ENCODE measurements at regions not wholly inside any gene's neighbourhood (a gene's known extent, or its start where the extent isn't known, plus 50 kb on each side); places are given as distances from the start of the nearest gene placed in this dataset.

DNA sequence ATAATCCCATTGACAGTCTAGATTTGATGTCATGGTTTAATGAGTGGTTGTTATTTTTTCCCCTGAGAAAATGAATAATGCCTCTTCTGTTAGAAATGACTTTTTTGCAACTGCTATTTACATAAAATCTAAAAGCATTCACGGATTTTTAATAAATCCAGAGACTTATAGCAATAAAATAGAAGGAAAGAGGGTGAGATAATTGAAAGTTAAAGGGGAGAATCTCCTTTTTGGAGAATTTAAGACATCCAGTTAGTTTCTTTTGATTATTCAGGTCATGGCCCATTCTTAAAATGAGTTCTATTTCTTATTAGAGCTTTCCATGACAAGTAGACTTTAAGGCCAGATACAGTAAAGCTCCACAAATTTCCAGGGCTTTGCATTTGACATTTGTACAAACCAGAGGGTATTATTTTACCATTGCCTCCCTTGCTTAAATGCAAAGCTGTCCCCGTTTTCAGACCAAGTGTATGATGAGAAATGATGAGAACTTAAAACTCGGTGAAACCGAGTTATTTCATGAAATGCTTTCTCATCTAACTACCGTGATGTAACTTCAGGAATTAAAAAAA is 789.0 kb upstream of the SOX9 start:
- Histone ChIP-seq H3K4me3 (no peak overlapping the region), H3K9me2 (ENCODE audit: insufficient read depth) (no peaks in the 10 kb centered on the region; the same call in 1 of the 2 replicates), H3K4me2 (no peak overlapping the region), H2AFZ (no peak overlapping the region), H4K20me1 (replicated peaks; ENCODE audit: insufficient read depth) (no peaks in the 10 kb centered on the region), H3K27me3 (ENCODE audit: insufficient read depth) (no peaks in the 10 kb centered on the region), H3K27ac (ENCODE audit: low read depth) (no peak overlapping the region), H3K79me2 (replicated peaks; ENCODE audit: insufficient read depth) (no peaks in the 10 kb centered on the region), H3F3A (replicated peaks; ENCODE audit: low read depth) (no peaks in the 10 kb centered on the region), H3K4me1 (ENCODE audit: insufficient read depth) (peaks cover 14% of the 10 kb centered on the region), H3K36me3 (ENCODE audit: insufficient read depth) (no peaks in the 10 kb centered on the region)
- no peaks in the 10 kb centered on the region for H3K27me3 Mint-ChIP-seq (ENCODE audit: insufficient read depth, low read depth, poor library complexity)
- DNase-seq (ENCODE audit: low spot score) (no peak), ATAC-seq (no peak)
- no peak for TF ChIP-seq POLR2AphosphoS5 (IDR thresholded peaks at IDR 0.05; ENCODE audit: low read depth)
- TF ChIP-seq ETS1 (IDR thresholded peaks at IDR 0.05) = no peak
- TF ChIP-seq EZH2phosphoT487 (IDR thresholded peaks at IDR 0.05; ENCODE audit: unreplicated experiment) = no peak
- no peak for TF ChIP-seq EZH2 (IDR thresholded peaks at IDR 0.05; ENCODE audit: low read depth, unreplicated experiment)
- TF ChIP-seq JUNB (IDR thresholded peaks at IDR 0.05; ENCODE audit: unreplicated experiment) = no peak
- no peak overlapping the region for H3K27ac Mint-ChIP-seq
- peaks cover 17% of the 10 kb centered on the region; the same call in 2 of the 3 replicates for H3K4me1 Mint-ChIP-seq
- H3K9me3 Mint-ChIP-seq = no peaks in the 10 kb centered on the region
- H3K4me3 Mint-ChIP-seq = no peak overlapping the region
- no peaks in the 10 kb centered on the region for H3K36me3 Mint-ChIP-seq (ENCODE audit: low read depth)

GRCh38 chr17:71334048-71334751 is 786.6 kb upstream of the SOX9 start:
- no peak overlapping the region for H3K4me3 ChIP-seq
- ATAC-seq (peak; percentile 65), DNase-seq (ENCODE audit: low spot score) (peak; percentile 41)
- H3K4me1 ChIP-seq (ENCODE audit: insufficient read depth) = peaks cover 14% of the 10 kb centered on the region
- H3K27ac ChIP-seq (ENCODE audit: low read depth) = no peak overlapping the region
- H3K9me2 ChIP-seq (ENCODE audit: insufficient read depth) = no peaks in the 10 kb centered on the region; the same call in 1 of the 2 replicates
- H3K4me3 Mint-ChIP-seq = no peak overlapping the region
- H3K27me3 ChIP-seq (ENCODE audit: insufficient read depth) = no peaks in the 10 kb centered on the region
- no peaks in the 10 kb centered on the region for H4K20me1 ChIP-seq (replicated peaks; ENCODE audit: insufficient read depth)
- peaks cover 17% of the 10 kb centered on the region; the same call in 2 of the 3 replicates for H3K4me1 Mint-ChIP-seq
- H2AFZ ChIP-seq = peak overlapping the region; percentile 0; the same call in 1 of the 2 replicates
- H3K27ac Mint-ChIP-seq = peak overlapping the region; percentile 27; the same call in 1 of the 2 replicates
- no peaks in the 10 kb centered on the region for H3K79me2 ChIP-seq (replicated peaks; ENCODE audit: insufficient read depth)
- no peaks in the 10 kb centered on the region for H3K9me3 Mint-ChIP-seq
- H3K27me3 Mint-ChIP-seq (ENCODE audit: insufficient read depth, low read depth, poor library complexity) = no peaks in the 10 kb centered on the region
- peak overlapping the region; percentile 7 for H3K4me2 ChIP-seq
- H3K36me3 Mint-ChIP-seq (ENCODE audit: low read depth) = no peaks in the 10 kb centered on the region
- H3K36me3 ChIP-seq (ENCODE audit: insufficient read depth) = no peaks in the 10 kb centered on the region
- H3F3A ChIP-seq (replicated peaks; ENCODE audit: low read depth) = no peaks in the 10 kb centered on the region
- TF ChIP-seq ETS1 (IDR thresholded peaks at IDR 0.05) = no peak
- TF ChIP-seq ZNF114 (CRISPR knock-in tag; IDR thresholded peaks at IDR 0.05) = no peak
- no peak for TF ChIP-seq CREB1 (CRISPR knock-in tag; IDR thresholded peaks at IDR 0.05; ENCODE audit: low read depth)
- TF ChIP-seq POLR2AphosphoS5 (IDR thresholded peaks at IDR 0.05; ENCODE audit: low read depth) = no peak
- no peak for TF ChIP-seq NANOG (IDR thresholded peaks at IDR 0.05; ENCODE audit: borderline replicate concordance)
- no peak for TF ChIP-seq EZH2phosphoT487 (IDR thresholded peaks at IDR 0.05; ENCODE audit: unreplicated experiment)
- TF ChIP-seq, protein P1, sequence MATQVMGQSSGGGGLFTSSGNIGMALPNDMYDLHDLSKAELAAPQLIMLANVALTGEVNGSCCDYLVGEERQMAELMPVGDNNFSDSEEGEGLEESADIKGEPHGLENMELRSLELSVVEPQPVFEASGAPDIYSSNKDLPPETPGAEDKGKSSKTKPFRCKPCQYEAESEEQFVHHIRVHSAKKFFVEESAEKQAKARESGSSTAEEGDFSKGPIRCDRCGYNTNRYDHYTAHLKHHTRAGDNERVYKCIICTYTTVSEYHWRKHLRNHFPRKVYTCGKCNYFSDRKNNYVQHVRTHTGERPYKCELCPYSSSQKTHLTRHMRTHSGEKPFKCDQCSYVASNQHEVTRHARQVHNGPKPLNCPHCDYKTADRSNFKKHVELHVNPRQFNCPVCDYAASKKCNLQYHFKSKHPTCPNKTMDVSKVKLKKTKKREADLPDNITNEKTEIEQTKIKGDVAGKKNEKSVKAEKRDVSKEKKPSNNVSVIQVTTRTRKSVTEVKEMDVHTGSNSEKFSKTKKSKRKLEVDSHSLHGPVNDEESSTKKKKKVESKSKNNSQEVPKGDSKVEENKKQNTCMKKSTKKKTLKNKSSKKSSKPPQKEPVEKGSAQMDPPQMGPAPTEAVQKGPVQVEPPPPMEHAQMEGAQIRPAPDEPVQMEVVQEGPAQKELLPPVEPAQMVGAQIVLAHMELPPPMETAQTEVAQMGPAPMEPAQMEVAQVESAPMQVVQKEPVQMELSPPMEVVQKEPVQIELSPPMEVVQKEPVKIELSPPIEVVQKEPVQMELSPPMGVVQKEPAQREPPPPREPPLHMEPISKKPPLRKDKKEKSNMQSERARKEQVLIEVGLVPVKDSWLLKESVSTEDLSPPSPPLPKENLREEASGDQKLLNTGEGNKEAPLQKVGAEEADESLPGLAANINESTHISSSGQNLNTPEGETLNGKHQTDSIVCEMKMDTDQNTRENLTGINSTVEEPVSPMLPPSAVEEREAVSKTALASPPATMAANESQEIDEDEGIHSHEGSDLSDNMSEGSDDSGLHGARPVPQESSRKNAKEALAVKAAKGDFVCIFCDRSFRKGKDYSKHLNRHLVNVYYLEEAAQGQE (IDR thresholded peaks at IDR 0.05; ENCODE audit: unreplicated experiment) = no peak
- no peak for TF ChIP-seq EZH2 (IDR thresholded peaks at IDR 0.05; ENCODE audit: low read depth, unreplicated experiment)
- no peak for TF ChIP-seq STAT1 (IDR thresholded peaks at IDR 0.05; ENCODE audit: unreplicated experiment)
- no peak for TF ChIP-seq JUNB (IDR thresholded peaks at IDR 0.05; ENCODE audit: unreplicated experiment)
- TF ChIP-seq, protein P2, sequence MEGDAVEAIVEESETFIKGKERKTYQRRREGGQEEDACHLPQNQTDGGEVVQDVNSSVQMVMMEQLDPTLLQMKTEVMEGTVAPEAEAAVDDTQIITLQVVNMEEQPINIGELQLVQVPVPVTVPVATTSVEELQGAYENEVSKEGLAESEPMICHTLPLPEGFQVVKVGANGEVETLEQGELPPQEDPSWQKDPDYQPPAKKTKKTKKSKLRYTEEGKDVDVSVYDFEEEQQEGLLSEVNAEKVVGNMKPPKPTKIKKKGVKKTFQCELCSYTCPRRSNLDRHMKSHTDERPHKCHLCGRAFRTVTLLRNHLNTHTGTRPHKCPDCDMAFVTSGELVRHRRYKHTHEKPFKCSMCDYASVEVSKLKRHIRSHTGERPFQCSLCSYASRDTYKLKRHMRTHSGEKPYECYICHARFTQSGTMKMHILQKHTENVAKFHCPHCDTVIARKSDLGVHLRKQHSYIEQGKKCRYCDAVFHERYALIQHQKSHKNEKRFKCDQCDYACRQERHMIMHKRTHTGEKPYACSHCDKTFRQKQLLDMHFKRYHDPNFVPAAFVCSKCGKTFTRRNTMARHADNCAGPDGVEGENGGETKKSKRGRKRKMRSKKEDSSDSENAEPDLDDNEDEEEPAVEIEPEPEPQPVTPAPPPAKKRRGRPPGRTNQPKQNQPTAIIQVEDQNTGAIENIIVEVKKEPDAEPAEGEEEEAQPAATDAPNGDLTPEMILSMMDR (conservative IDR thresholded peaks at IDR 0.05; ENCODE audit: low read depth in 2 of 2) = no peak

Measured in GM23338 (cell line).